GM12892 (cell line): ENCODE measurements at regions not wholly inside any gene's neighbourhood (a gene's known extent, or its start where the extent isn't known, plus 50 kb on each side); places are given as distances from the start of the nearest gene placed in this dataset.

Experiments used
- DNase-seq: peaks from one replicate; pipeline ENCODE4 v3.0.0; 2011; ENCODE audit not compliant: insufficient read length
- FAIRE-seq: peaks from 2 replicates; lab custom pipeline; 2011; peaks lifted over from hg19 to GRCh38; lab: Jason Lieb, UNC
- POLR2A ChIP-seq: IDR thresholded peaks from 2 replicates; pipeline ENCODE4 v1.6.1; 2011; ENCODE audit warnings: low read depth, low read length, control low read depth
- POLR2AphosphoS5 ChIP-seq: IDR thresholded peaks from 2 replicates; pipeline ENCODE4 v1.6.1; 2011; ENCODE audit warnings: low read depth, low read length, control low read depth
- TAF1 ChIP-seq: IDR thresholded peaks from 2 replicates; pipeline ENCODE4 v1.6.1; 2011; ENCODE audit warnings: low read depth, mild to moderate bottlenecking, control low read depth, low read length, borderline replicate concordance

GRCh38 chr4:92182006-92182735 is 121.6 kb upstream of the GRID2 start:
- peak; percentile 0 for DNase-seq
- TF ChIP-seq TAF1, result no peak
- no peak for TF ChIP-seq POLR2AphosphoS5
- no peak for TF ChIP-seq POLR2A
- no peak for FAIRE-seq

DNA sequence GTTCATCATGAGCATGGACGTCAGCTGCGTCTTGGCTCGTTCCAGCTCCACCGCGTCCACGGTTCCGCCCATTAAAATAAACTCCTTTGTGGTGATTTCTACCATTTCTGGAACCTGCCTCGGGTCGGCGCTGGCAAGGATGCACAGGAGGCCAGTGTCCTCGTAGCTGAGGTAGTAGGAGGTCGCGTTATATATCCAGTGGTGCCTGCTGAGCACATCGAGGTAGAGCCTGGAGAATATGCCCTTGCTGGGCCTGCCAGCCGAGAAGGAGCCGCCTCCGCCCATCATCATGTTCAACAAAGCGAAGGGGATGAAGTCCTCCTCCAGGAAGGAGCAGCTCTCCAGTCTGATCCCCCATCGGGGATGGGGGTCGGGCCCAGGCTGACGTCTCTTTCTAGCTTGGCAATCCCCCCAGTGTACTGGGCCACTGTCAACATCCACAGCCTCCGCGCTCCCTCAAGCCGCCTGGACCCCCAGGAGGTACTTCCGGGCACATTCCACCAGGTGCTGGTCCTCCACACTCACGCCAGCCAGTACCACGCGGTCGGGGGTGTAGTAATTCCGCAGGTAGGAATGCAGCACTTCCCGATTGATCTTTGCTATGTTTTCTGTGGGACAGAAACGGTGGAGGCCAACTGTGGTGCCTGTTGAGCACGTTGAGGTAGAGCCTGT is 120.9 kb upstream of the GRID2 start:
- no peak for TF ChIP-seq POLR2AphosphoS5
- no peak for DNase-seq
- no peak for FAIRE-seq

GRCh38 chr4:92183825-92184224 is 119.9 kb upstream of the GRID2 start:
- TF ChIP-seq POLR2A, result no peak
- no peak for TF ChIP-seq TAF1
- TF ChIP-seq POLR2AphosphoS5, result no peak
- DNase-seq (no peak), FAIRE-seq (no peak)

DNA sequence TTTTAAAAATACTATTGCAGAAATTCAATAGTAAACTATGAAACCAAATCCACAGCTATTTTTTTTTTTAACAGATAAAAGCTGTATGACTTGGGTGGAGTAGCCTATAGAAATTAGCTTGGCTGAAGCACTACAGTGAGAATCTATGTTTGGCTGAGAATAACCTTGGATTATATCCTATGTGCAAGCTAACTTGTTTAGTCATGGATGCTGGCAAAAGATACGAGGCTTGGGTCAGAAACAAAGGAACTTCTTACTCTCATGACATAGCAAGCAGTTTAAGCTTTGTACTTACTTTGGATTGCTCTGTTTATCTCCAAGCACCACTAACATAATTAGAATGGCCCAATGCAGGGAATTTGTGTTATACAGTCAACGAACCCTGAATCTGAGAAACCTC is 119.2 kb upstream of the GRID2 start:
- TF ChIP-seq TAF1, result no peak
- no peak for TF ChIP-seq POLR2A
- TF ChIP-seq POLR2AphosphoS5, result no peak
- no peak for FAIRE-seq
- DNase-seq, result no peak

DNA sequence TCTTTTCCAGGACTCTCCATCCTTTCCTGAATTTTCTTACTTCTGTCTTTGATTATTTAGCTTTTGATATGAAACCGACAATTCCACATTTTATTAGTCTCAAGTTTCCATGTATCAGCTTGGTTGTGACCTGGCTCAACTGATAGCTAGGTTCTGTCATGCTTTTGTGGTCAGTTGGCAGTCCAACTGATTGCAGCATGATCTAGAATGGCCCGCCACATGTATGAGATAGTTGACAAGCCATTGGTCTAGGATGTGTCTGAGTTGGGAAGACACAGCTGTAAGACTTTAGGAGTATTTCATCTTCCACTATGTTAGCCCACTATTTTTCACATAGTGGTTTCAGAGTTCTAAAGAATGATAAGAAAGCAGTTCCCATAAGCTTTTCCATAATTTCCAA is 117.5 kb upstream of the GRID2 start:
- no peak for DNase-seq
- no peak for TF ChIP-seq POLR2A
- TF ChIP-seq POLR2AphosphoS5, result no peak
- no peak for TF ChIP-seq TAF1
- no peak for FAIRE-seq

DNA sequence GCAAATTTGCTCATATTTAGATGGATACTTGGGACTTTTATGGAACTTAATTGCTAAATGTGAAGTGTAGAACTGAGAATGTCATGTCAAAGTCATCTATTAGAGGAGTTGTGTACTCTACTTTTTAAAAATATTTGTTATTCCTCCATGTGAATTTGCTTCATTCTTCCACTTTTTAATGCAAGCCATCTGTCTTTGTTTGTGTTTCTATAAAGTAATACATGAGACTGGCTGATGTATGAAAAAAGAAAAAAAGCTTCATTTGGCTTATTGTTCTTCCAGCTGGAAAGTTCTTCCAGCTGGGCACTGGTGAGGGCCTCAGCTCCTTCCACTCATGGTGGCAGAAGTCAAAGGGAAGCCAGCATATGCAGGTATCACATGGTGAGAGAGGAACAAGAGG is 114.6 kb upstream of the GRID2 start:
- FAIRE-seq, result no peak
- TF ChIP-seq POLR2A (no peak), TAF1 (no peak), POLR2AphosphoS5 (no peak)
- DNase-seq, result no peak

- no peak for FAIRE-seq
- no peak for DNase-seq
- no peak for TF ChIP-seq POLR2AphosphoS5
- TF ChIP-seq POLR2A, result no peak
- TF ChIP-seq TAF1, result no peak
These were observed 105.1 kb upstream of the GRID2 start for GRCh38 chr4:92198711-92199110.

GRCh38 chr4:92199135-92199534 is 104.6 kb upstream of the GRID2 start:
- TF ChIP-seq POLR2AphosphoS5, result no peak
- no peak for TF ChIP-seq TAF1
- no peak for TF ChIP-seq POLR2A
- no peak for FAIRE-seq

GRCh38 chr4:92210906-92211305 is 92.9 kb upstream of the GRID2 start:
- DNase-seq (no peak), FAIRE-seq (no peak)
- TF ChIP-seq TAF1, result no peak
- no peak for TF ChIP-seq POLR2AphosphoS5
- no peak for TF ChIP-seq POLR2A

More at GRCh38 chr4:92199135-92199534, 104.6 kb upstream of the GRID2 start:
- no peak for DNase-seq

DNA sequence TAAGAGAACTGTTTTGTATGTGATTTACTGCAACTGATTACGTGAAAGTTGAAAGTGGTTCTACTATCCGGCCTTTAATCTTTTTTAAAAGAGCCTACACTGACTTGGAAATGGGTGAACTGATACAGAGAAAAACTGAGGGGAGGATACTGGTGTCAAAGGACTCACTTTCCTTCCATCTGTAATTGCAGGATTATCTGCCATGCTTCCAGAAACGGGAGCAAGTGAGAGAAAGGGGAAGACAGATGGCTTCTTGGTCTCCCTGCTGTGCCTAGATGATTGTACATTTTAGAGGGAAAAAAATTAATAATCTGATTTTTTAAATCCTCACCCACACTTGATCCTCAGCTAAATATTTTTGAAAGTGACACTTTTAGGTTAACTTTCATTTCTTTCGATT is 88.3 kb upstream of the GRID2 start:
- FAIRE-seq (no peak), DNase-seq (no peak)
- no peak for TF ChIP-seq POLR2A
- TF ChIP-seq TAF1, result no peak
- TF ChIP-seq POLR2AphosphoS5, result no peak

GRCh38 chr4:92231511-92231910 is 72.3 kb upstream of the GRID2 start:
- DNase-seq (no peak), FAIRE-seq (no peak)
- TF ChIP-seq POLR2AphosphoS5 (no peak), POLR2A (no peak), TAF1 (no peak)

DNA sequence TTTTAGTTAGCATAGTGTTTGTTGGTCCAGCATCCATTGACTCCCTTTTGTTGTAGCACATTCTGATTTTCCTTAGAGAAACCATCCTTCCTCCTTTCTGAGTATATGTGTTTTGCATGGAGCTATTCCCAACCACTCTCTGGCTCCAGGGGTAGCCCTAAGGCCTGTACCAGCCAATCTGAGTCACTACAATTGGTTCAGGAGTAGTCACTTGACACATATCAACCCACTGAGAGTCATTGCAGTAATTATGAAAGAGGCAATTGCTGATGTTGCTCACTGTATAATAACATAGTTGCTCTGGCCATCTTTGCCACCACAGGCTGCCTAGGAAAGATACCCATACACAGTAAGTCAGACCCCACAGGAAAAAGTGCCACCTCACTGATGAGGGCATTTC is 71.2 kb upstream of the GRID2 start:
- DNase-seq (no peak), FAIRE-seq (no peak)
- TF ChIP-seq POLR2A (no peak), POLR2AphosphoS5 (no peak), TAF1 (no peak)
